ENCODE measurements at regions not wholly inside any gene's neighbourhood (a gene's known extent, or its start where the extent isn't known, plus 50 kb on each side); places are given as distances from the start of the nearest gene placed in this dataset.
A peak's percentile ranks its signal among the peaks of the same experiment; 100 is the strongest.

GRCh38 chr6:149223120-149223903 lies 94.2 kb upstream of the TAB2 start:
- Histone ChIP-seq H3K9me3 (no peaks in the 10 kb centered on the region), H3K36me3 (no peaks in the 10 kb centered on the region), H3K27ac (no peak overlapping the region), H3K4me3 (no peak overlapping the region), H3K4me1 (peaks cover 0 to 7% (median 5%) of the 10 kb centered on the region in 3 donors), H3K27me3 (no peaks in the 10 kb centered on the region)
- ATAC-seq (no peak), FAIRE-seq (no peak), DNase-seq (no peak)
- 56 to 57% methylated on average over 4 of the region's 4 CpGs for WGBS, 2 donors
- intact Hi-C loops (cut with DNase I): no loop called here
- TF ChIP-seq, protein P1, sequence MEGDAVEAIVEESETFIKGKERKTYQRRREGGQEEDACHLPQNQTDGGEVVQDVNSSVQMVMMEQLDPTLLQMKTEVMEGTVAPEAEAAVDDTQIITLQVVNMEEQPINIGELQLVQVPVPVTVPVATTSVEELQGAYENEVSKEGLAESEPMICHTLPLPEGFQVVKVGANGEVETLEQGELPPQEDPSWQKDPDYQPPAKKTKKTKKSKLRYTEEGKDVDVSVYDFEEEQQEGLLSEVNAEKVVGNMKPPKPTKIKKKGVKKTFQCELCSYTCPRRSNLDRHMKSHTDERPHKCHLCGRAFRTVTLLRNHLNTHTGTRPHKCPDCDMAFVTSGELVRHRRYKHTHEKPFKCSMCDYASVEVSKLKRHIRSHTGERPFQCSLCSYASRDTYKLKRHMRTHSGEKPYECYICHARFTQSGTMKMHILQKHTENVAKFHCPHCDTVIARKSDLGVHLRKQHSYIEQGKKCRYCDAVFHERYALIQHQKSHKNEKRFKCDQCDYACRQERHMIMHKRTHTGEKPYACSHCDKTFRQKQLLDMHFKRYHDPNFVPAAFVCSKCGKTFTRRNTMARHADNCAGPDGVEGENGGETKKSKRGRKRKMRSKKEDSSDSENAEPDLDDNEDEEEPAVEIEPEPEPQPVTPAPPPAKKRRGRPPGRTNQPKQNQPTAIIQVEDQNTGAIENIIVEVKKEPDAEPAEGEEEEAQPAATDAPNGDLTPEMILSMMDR (IDR thresholded peaks at IDR 0.05): no peak

DNA sequence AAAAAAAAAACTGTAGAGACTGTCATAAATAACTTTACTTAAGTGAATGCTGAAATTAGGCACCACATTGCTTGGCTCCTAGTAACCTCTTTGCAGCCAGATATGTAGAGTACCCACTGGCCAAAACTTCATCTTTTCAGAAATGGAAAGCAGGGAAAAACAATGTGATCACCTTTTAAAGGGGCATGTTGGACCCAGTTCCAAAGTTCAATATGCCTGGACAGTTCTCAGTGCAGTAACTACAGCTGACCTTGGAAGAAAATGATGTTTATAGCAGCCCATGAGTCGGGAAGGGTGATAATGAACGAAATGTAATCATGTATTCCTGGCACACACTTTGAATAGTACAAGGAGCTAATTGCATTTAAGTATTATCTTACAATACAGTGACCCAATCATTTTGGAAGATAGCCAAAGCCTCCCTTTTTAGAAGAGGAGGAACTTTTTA lies 93.6 kb upstream of the TAB2 start:
- no peak overlapping the region for H3K27ac ChIP-seq
- ATAC-seq: peak in 3 of 4 donors; percentile 26 to 54 (median 40)
- no peaks in the 10 kb centered on the region for H3K9me3 ChIP-seq
- DNase-seq: no peak
- TF ChIP-seq, protein P1 (IDR thresholded peaks at IDR 0.05): no peak
- intact Hi-C loops (cut with DNase I): no loop called here
- H3K4me1 ChIP-seq: peaks cover 0 to 7% (median 5%) of the 10 kb centered on the region in 3 donors
- no peaks in the 10 kb centered on the region for H3K36me3 ChIP-seq
- H3K4me3 ChIP-seq: no peak overlapping the region
- WGBS, 2 donors: 11 to 20% methylated on average over 2 of the region's 2 CpGs
- no peaks in the 10 kb centered on the region for H3K27me3 ChIP-seq
- FAIRE-seq: no peak

- WGBS, 2 donors: 53 to 55% methylated on average over 6 of the region's 6 CpGs
- FAIRE-seq: no peak
- no peaks in the 10 kb centered on the region for H3K27me3 ChIP-seq
- ATAC-seq: peak in 2 of 4 donors; percentile 25 to 30
- no peak overlapping the region for H3K27ac ChIP-seq
- intact Hi-C loops (cut with DNase I): no loop called here
- TF ChIP-seq, protein P1 (IDR thresholded peaks at IDR 0.05): no peak
- H3K4me3 ChIP-seq: no peak overlapping the region
- no peak for DNase-seq
- H3K9me3 ChIP-seq: no peaks in the 10 kb centered on the region
- H3K4me1 ChIP-seq: peaks cover 0 to 7% (median 5%) of the 10 kb centered on the region in 3 donors
- no peaks in the 10 kb centered on the region for H3K36me3 ChIP-seq
Measured at GRCh38 chr6:149224399-149224798, 93.1 kb upstream of the TAB2 start.

- FAIRE-seq (no peak), DNase-seq (no peak), ATAC-seq (no peak)
- Histone ChIP-seq H3K27ac (no peak overlapping the region), H3K9me3 (no peaks in the 10 kb centered on the region), H3K27me3 (no peaks in the 10 kb centered on the region), H3K4me3 (no peak overlapping the region), H3K4me1 (peaks cover 0 to 7% (median 5%) of the 10 kb centered on the region in 3 donors), H3K36me3 (no peaks in the 10 kb centered on the region)
- intact Hi-C loops (cut with DNase I): no loop called here
- TF ChIP-seq, protein P1 (IDR thresholded peaks at IDR 0.05): no peak
- 75 to 77% methylated on average over 3 of the region's 3 CpGs for WGBS, 2 donors
Measured at GRCh38 chr6:149225370-149225769, 92.1 kb upstream of the TAB2 start.

DNA sequence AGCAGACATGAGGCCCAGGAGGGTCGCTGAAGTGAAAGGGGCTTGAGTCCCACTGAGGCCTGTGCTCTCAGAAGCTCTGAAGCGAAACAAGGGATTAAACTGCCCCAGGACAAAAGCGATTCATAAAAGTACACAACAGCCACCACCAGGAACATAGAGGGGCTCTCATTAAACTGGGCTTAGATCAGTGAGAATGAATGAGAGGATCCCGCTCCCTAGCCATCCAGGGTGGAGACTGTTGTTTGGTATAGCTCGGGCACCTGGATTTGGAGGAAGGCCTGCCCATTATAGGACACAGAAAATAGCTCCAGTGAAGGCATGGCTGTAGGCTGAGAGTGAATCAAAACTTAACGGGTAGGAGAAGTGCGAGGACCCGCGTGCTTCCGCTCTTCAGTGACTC lies 91.6 kb upstream of the TAB2 start:
- 93 to 98% methylated on average over 10 of the region's 10 CpGs for WGBS, 2 donors
- TF ChIP-seq, protein P1 (IDR thresholded peaks at IDR 0.05): no peak
- FAIRE-seq: no peak
- Histone ChIP-seq H3K4me3 (no peak overlapping the region), H3K27me3 (no peaks in the 10 kb centered on the region), H3K9me3 (no peaks in the 10 kb centered on the region), H3K4me1 (peaks cover 0 to 7% (median 5%) of the 10 kb centered on the region in 3 donors), H3K36me3 (no peaks in the 10 kb centered on the region), H3K27ac (no peak overlapping the region)
- ATAC-seq: no peak
- no peak for DNase-seq
- intact Hi-C loops (cut with DNase I): no loop called here

Measured in pancreas (tissue), 10 donors.